HG03457 (cell line): ENCODE measurements at regions not wholly inside any gene's neighbourhood (a gene's known extent, or its start where the extent isn't known, plus 50 kb on each side); places are given as distances from the start of the nearest gene placed in this dataset.

ENCODE experiments used
- ATAC-seq: cut with Tn5 transposase; IDR thresholded peaks from one replicate; pipeline ENCODE4 v1.9.1; 2021; ENCODE audit warnings: moderate number of reproducible peaks; ENCODE audit not compliant: unreplicated experiment

GRCh38 chr16:86766700-86767099, 188.4 kb downstream of the FOXL1 start:
- no peak for ATAC-seq

GRCh38 chr16:86768228-86768791, 190.0 kb downstream of the FOXL1 start:
- no peak for ATAC-seq

- ATAC-seq: no peak
These were observed 190.7 kb downstream of the FOXL1 start for GRCh38 chr16:86768999-86769398.

GRCh38 chr16:86771506-86772460, 193.4 kb downstream of the FOXL1 start:
- no peak for ATAC-seq

GRCh38 chr16:86772671-86773353, 194.5 kb downstream of the FOXL1 start:
- no peak for ATAC-seq

GRCh38 chr16:86773354-86773715, 195.0 kb downstream of the FOXL1 start:
- ATAC-seq: no peak

- no peak for ATAC-seq
These were observed 196.6 kb downstream of the FOXL1 start for GRCh38 chr16:86774931-86775330.

GRCh38 chr16:86775511-86775921, 197.2 kb downstream of the FOXL1 start:
- no peak for ATAC-seq

- ATAC-seq: no peak
These were observed 199.1 kb downstream of the FOXL1 start for GRCh38 chr16:86777381-86777946.

GRCh38 chr16:86778108-86778745, 199.9 kb downstream of the FOXL1 start:
- no peak for ATAC-seq

GRCh38 chr16:86778978-86779377, 200.6 kb downstream of the FOXL1 start:
- no peak for ATAC-seq

- no peak for ATAC-seq
These were observed 202.7 kb downstream of the FOXL1 start for GRCh38 chr16:86781046-86781445.

GRCh38 chr16:86783636-86784626, 205.6 kb downstream of the FOXL1 start:
- ATAC-seq: no peak

GRCh38 chr16:86786338-86786737, 208.0 kb downstream of the FOXL1 start:
- ATAC-seq: no peak

- no peak for ATAC-seq
These were observed 208.6 kb downstream of the FOXL1 start for GRCh38 chr16:86786994-86787393.

GRCh38 chr16:86787538-86787937, 209.2 kb downstream of the FOXL1 start:
- ATAC-seq: no peak

GRCh38 chr16:86789621-86790051, 211.3 kb downstream of the FOXL1 start:
- ATAC-seq: no peak

GRCh38 chr16:86791287-86792035, 213.1 kb downstream of the FOXL1 start:
- no peak for ATAC-seq
